ENCODE measurements at regions not wholly inside any gene's neighbourhood (a gene's known extent, or its start where the extent isn't known, plus 50 kb on each side); places are given as distances from the start of the nearest gene placed in this dataset.
A peak's percentile ranks its signal among the peaks of the same experiment; 100 is the strongest.

DNA sequence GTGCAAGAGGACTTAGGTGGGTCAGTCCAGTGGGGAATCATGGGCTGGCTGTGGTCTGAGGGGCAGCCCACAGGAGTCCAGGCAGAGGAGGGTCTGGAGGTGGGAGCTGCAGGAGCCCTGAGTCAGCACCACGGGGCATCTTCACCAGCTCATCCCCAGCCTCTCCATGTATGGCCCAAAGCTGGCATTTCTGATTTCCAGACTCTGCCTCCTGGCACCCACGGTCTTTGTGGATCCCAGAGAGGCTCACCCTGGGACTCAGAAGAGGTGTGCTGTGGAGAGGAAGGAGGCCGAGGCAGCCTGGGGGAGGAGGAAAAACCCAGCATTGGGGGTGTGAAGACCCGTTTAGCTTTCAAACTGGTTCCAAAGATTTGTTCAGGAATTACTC lies 64.5 kb upstream of the KLF13 start:
- DNase-seq (ENCODE audit: low read depth in 1 of 2, low spot score in 1 of 2) = no peak

- DNase-seq (ENCODE audit: low read depth in 1 of 2, low spot score in 1 of 2) = no peak
These were observed 63.5 kb upstream of the KLF13 start for GRCh38 chr15:31262901-31263671.

GRCh38 chr15:31263751-31264558 lies 62.7 kb upstream of the KLF13 start:
- DNase-seq (ENCODE audit: low read depth in 1 of 2, low spot score in 1 of 2) = peak; percentile 53 to 65

DNA sequence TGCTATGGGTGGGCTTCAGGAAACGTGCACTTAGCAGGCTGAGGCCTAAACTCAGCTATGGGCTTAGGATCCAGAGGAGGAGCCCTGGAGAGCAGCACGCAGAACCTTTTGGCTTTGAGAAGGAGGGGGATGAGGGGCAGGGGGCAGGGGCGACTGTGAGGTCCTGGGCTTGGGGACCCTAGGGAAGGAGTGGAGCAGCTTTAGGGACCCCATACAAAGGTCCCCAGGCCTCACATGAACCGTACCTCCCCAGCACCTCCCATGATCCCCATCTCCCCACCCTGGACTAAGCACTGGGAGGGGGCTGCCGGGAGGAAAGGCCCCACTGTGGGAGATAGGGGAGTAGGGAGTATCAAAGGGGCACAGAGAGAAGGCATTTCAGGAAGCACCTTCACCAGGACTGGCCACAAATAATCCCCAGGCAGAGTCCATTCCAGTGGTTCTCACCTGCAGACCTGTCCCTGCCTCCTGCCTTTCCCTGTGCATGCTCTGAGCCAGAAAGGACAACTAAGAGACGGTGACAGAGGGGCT lies 62.0 kb upstream of the KLF13 start:
- DNase-seq (ENCODE audit: low read depth in 1 of 2, low spot score in 1 of 2) = no peak

DNA sequence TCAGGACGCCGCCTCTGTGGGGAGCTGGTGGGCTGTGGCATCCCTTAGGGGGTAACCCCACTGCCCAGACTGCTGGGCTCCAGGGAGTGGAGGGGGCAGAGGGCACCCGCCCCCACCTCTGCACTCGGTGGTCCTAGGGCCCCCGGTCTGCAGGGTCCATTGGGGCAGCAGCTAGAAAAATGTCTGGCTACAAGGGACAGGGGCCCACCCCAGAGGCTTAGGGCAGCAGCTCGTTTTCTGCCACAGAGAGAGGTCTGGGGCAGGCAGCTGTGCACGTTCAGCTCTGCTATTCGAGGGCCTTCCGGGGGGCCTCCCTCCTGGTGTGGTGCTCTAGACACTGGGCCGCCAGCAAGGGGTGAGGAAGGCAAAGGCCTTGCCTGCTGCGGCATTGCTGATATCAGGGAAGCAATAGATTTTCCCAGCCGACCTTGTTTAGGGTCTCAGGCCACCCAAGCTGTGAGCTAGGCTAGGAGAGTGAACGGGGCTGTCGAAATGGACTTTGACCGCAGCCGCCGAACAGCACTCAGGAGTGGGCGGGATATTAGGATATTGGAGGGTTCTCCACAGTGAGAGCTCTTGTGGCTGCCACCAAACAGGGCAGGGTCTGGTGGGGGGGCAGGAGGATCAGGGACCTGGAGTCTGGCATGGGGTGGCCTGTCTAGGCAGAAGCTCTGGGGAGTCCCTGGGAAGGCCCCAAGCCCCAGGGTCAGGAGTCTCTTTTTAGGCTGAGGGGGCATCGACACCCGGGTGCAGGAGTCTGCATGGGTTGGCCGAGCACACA lies 61.4 kb upstream of the KLF13 start:
- DNase-seq (ENCODE audit: low read depth in 1 of 2, low spot score in 1 of 2) = no peak

GRCh38 chr15:31265871-31266711 lies 60.5 kb upstream of the KLF13 start:
- DNase-seq (ENCODE audit: low read depth in 1 of 2, low spot score in 1 of 2) = peak; percentile 26 to 42

GRCh38 chr15:31266712-31267111 lies 59.9 kb upstream of the KLF13 start:
- DNase-seq (ENCODE audit: low read depth in 1 of 2, low spot score in 1 of 2) = no peak

DNA sequence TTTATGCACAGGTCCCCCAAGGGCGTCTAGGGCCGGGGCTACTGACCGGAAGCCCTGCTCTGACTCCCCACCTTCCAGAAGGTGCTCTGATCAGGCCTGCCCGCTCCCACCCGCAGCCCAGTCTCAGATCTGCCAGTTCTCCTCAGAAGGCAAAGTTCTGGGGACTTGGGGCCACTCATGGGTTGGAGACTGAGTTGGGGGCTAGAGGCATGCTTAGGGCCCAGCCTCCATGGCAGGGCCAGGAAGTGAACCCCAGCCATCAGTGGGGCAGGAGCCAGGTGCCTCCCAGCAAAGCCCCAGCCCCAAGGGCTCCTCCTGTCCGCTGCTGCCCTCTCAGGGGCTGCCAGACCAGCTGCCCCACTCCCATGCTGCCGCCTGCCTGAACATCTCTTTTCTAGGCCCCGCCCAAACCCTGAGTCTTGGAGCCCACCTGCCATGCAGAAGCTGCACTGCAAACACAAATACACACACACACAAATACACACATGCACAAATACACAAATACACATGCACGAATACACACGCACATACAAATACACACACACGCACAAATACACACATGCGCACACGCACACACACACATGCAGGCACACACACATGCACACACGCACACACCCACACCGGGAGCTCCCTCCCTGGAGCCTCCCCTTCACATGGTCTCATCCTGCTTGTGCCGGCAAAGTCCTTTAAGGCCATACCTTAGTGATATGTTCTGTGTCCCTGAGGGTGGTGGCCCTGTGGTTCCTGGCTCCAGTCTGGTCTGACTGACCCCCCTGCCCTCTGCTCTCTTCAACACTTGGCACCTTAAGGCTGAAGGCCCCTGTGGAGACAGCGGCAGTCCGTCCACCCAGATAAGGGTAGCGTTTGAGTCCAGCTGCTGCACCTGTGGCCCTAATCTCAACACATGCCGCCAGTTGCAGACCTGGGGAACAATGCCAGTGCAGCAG lies 59.2 kb upstream of the KLF13 start:
- no peak for DNase-seq (ENCODE audit: low read depth in 1 of 2, low spot score in 1 of 2)

GRCh38 chr15:31268108-31268501 lies 58.5 kb upstream of the KLF13 start:
- DNase-seq (ENCODE audit: low read depth in 1 of 2, low spot score in 1 of 2) = no peak

DNA sequence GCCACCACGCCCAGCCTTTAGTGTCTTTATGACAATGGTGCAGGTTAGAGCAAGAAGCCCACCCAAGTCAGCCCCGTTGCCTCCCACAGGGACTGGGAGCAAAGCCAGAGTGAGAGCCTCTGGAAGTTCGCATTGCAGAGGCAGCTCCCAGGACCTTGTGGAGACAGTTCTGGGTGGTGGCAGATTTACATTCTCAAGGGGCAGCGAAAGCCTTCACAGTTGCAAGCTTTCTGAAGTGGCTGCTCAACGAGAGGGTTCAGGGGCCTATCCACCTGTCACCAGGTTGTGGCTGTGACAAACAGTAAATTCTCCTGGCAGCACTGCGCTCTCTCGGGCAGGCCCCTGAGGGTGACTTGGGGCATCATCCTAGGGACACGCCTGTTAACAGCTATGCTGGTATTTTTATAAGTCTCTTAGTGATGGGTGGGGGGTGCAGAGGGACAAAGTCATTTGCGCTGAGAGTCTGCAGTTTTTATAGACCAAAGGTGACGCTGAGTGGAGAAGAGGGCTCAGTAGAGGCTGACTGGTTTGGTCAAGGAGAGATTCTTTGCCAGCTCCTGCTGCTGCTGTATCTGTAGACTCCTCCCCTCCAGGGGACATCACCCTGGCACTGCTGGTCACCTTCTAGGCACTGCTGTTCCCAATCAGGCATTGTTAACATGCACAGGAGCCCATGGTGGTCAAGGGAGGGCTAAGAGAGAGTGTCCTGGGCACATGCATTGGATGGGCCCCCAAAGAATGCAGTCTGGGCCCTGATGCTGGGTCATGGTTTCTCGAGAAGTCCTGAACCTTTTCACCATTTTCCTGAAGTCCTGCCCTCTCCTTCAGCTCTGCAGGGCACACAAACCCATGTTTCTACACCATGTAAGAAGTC lies 57.5 kb upstream of the KLF13 start:
- no peak for DNase-seq (ENCODE audit: low read depth in 1 of 2, low spot score in 1 of 2)

DNA sequence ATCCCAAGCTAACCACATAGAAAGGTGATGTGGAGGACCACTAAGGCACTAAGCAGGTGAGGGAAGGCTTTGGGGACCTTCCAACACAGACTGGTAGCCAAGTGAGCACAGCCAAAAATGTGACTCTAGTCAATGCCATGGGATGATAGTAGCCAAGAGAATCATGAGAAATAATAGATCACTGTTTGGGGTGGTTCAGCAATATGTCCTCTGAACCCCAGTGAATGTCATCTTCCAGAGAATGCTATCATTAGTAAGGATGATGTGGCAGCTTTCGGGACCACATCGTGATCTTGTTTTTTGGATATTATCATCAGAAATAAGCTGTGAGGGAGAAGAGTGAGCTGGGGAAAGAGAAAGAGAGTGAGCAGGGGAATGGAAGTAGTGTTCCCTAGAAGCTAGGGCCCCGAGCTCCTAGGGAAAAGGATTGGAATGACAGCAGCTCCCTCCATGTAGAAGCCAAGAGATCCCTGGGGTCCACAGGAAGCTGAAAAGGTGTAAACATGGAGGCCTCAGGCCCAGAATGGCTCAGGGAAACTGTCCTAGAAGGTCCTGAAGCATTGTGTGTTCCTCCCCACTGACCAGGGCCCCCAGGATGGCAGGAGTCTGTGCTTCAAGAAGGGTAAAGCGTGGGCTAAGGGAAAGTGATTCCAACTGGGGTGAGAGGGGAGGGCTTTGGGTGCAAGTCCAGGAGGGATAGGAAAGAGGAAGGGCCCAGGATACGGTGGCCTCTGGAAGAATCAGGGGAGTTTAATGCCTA lies 56.6 kb upstream of the KLF13 start:
- DNase-seq (ENCODE audit: low read depth in 1 of 2, low spot score in 1 of 2) = no peak

DNA sequence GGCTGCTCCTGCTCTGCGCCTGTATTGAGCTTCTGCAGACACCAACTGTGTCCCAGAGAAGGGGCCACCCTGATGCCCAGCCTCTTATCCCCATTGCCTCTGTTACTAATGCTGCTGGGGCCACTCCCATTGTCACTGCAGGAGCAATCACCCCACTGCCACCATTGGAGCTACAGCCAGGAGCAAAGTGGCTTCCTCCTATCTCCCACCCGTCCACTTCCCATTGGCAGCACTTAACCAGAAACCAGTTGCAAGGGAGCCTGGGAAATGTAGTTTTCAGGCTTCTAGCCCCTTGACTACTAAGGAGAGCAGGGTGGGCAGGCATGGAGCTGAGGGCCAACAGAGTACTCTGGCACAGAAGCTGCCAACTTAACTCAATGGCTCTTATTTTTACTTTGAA lies 55.9 kb upstream of the KLF13 start:
- no peak for DNase-seq (ENCODE audit: low read depth in 1 of 2, low spot score in 1 of 2)

- no peak for DNase-seq (ENCODE audit: low read depth in 1 of 2, low spot score in 1 of 2)
These were observed 55.4 kb upstream of the KLF13 start for GRCh38 chr15:31271224-31271635.

- DNase-seq (ENCODE audit: low read depth in 1 of 2, low spot score in 1 of 2) = no peak
These were observed 54.7 kb upstream of the KLF13 start for GRCh38 chr15:31271711-31272557.

- DNase-seq (ENCODE audit: low read depth in 1 of 2, low spot score in 1 of 2) = no peak
These were observed 53.9 kb upstream of the KLF13 start for GRCh38 chr15:31272558-31273257.

DNA sequence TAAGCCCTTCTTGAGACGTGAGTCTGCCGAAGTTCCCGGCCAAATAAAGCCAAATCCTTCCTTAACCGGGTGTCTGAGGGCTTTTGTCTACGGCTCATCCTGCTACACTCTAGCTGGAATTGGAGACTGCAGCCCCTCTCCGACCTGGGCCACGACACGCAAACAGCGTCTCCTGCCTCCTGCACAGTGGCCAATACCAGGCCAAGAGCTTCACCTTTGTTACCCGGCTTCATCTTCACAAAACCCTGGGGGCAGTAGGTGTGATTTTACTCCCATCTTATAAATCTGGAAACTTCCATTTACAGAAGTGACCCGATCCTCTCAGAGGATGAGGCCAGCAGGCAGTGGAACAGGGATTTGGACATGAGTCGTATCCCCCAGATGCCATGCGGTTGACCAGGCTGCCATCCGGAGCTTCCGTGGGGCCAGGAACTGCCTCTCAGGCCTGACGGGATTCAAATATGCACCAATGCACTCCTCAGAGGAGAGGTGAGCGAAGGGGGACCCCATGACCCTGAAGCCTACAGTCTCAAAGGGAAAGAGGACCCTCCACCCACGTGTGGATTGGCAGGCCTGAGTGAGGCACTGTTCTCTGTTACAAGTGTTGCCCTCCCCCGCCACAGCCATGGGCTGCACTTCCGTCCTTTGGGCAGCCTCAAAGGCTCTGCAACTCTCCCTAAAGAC lies 53.2 kb upstream of the KLF13 start:
- DNase-seq (ENCODE audit: low read depth in 1 of 2, low spot score in 1 of 2) = no peak
